Naive thymus-derived CD4-positive, alpha-beta T cell (primary cell): ENCODE measurements at regions not wholly inside any gene's neighbourhood (a gene's known extent, or its start where the extent isn't known, plus 50 kb on each side); places are given as distances from the start of the nearest gene placed in this dataset.

ENCODE experiments used
- ATAC-seq: fragments of 150-1000 bp; cut with Tn5 transposase; 2 replicates; pipeline ENCODE4 v1.10.0; 2021; ENCODE audit warnings: mild to moderate bottlenecking, moderate library complexity
- CTCF ChIA-PET: fragments of 350-600 bp; sonication (Branson Sonifier 250); formaldehyde crosslinking; loops from one replicate; lab custom pipeline; 2021; ENCODE audit warnings: antibody characterized with exemption; lab: Charles Lee
- POLR2A ChIA-PET: fragments of 350-600 bp; sonication (Branson Sonifier 250); formaldehyde crosslinking; loops from one replicate; lab custom pipeline; 2021; ENCODE audit warnings: antibody characterized with exemption, inconsistent platforms; lab: Charles Lee
- DNase-seq, 9 donors: peaks; one replicate each; pipeline versions ENCODE4 v3.0.0 to v3.0.0-alpha.2; 2020 to 2022; ENCODE audit warnings: mixed read lengths in 1 of 9
- H3K27ac ChIP-seq: one replicate; pipeline ENCODE4 v1.7.0; 2013; ENCODE audit warnings: mild to moderate bottlenecking, low read depth, low read length, moderate library complexity
- H3K27me3 ChIP-seq, 2 donors: one replicate each; pipeline ENCODE4 v1.7.0; 2013; ENCODE audit warnings: low read length in 2 of 2, mild to moderate bottlenecking in 2 of 2, moderate library complexity in 2 of 2; ENCODE audit not compliant: control insufficient read depth in 2 of 2, insufficient read depth in 2 of 2
- H3K36me3 ChIP-seq, 3 experiments: 1 replicate in 2 of 3; 2 replicates in 1 of 3; pipeline ENCODE4 v1.7.0; 2013; ENCODE audit warnings: low read length in 3 of 3, mild to moderate bottlenecking in 3 of 3, moderate library complexity in 1 of 3; ENCODE audit not compliant: insufficient read depth in 3 of 3, control insufficient read depth in 2 of 3
- H3K4me1 ChIP-seq, 2 donors: one replicate each; pipeline ENCODE4 v1.7.0; 2013; ENCODE audit warnings: low read length in 2 of 2, mild to moderate bottlenecking in 2 of 2, moderate library complexity in 1 of 2; ENCODE audit not compliant: control insufficient read depth in 2 of 2, insufficient read depth in 2 of 2
- H3K4me3 ChIP-seq: 2 replicates; pipeline ENCODE4 v1.7.0; 2013; ENCODE audit warnings: mild to moderate bottlenecking, low read length
- H3K9me3 ChIP-seq, 3 experiments: 1 replicate in 2 of 3; 2 replicates in 1 of 3; pipeline ENCODE4 v1.7.0; 2013; ENCODE audit warnings: low read length in 3 of 3; ENCODE audit not compliant: control insufficient read depth in 2 of 3
- H3K27ac Mint-ChIP-seq, 9 donors: one replicate each; pipeline ENCODE4 v1.8.0; 2020 to 2022; ENCODE audit warnings: mixed read lengths in 9 of 9, mild to moderate bottlenecking in 8 of 9, moderate library complexity in 5 of 9, inconsistent platforms in 2 of 9
- H3K27me3 Mint-ChIP-seq, 5 donors: one replicate each; pipeline ENCODE4 v1.8.0; 2021 to 2022; ENCODE audit warnings: mixed read lengths in 5 of 5, mild to moderate bottlenecking in 1 of 5
- H3K36me3 Mint-ChIP-seq, 5 donors: one replicate each; pipeline ENCODE4 v1.8.0; 2020 to 2022; ENCODE audit warnings: mixed read lengths in 5 of 5, mild to moderate bottlenecking in 3 of 5, inconsistent platforms in 1 of 5
- H3K4me1 Mint-ChIP-seq, 7 donors: one replicate each; pipeline ENCODE4 v1.8.0; 2020 to 2022; ENCODE audit warnings: mixed read lengths in 7 of 7, mild to moderate bottlenecking in 3 of 7, inconsistent platforms in 1 of 7
- H3K4me3 Mint-ChIP-seq, 10 donors: one replicate each; pipeline ENCODE4 v1.8.0; 2020 to 2022; ENCODE audit warnings: mild to moderate bottlenecking in 10 of 10, mixed read lengths in 10 of 10, moderate library complexity in 6 of 10, inconsistent platforms in 2 of 10
- H3K9me3 Mint-ChIP-seq, 11 donors: one replicate each; pipeline ENCODE4 v1.8.0; 2020 to 2022; ENCODE audit warnings: mixed read lengths in 11 of 11, mild to moderate bottlenecking in 4 of 11, inconsistent platforms in 1 of 11, moderate library complexity in 1 of 11
- intact Hi-C, 2 donors: fragments of 100-400 bp; cut with micrococcal nuclease; formaldehyde crosslinking; loops; one replicate each; pipeline ENCODE4 v1.15.1; 2023

GRCh38 chr11:44493930-44494329 lies 71.5 kb upstream of the CD82 start:
- H3K27ac ChIP-seq: no peak overlapping the region
- ChIA-PET POLR2A (no interaction called here), CTCF (interaction anchor here (1.0 kb wide), 1 partner anchor 42 kb away, joined by 4 read pairs; no protein-coding TSS in a partner anchor)
- H3K36me3 ChIP-seq: no peaks in the 10 kb centered on the region
- ATAC-seq (no peak), DNase-seq (no peak)
- no peaks in the 10 kb centered on the region for H3K27me3 ChIP-seq
- Mint-ChIP-seq H3K27ac (no peak overlapping the region), H3K36me3 (peaks cover 0 to 1% (median 0%) of the 10 kb centered on the region in 5 donors), H3K9me3 (peaks cover 0 to 1% (median 0%) of the 10 kb centered on the region in 11 donors), H3K4me3 (no peak overlapping the region), H3K27me3 (peaks cover 7 to 19% (median 11%) of the 10 kb centered on the region in 5 donors), H3K4me1 (no peaks in the 10 kb centered on the region)
- H3K9me3 ChIP-seq: no peaks in the 10 kb centered on the region
- no peaks in the 10 kb centered on the region for H3K4me1 ChIP-seq
- intact Hi-C loops: no loop called here
- H3K4me3 ChIP-seq: no peak overlapping the region

- no peaks in the 10 kb centered on the region for H3K27me3 ChIP-seq
Measured at GRCh38 chr11:44494785-44495184, 70.7 kb upstream of the CD82 start.

GRCh38 chr11:44496391-44496790 lies 69.1 kb upstream of the CD82 start:
- Histone ChIP-seq H3K27me3 (no peaks in the 10 kb centered on the region), H3K9me3 (no peaks in the 10 kb centered on the region), H3K27ac (no peak overlapping the region), H3K4me1 (no peaks in the 10 kb centered on the region), H3K4me3 (no peak overlapping the region), H3K36me3 (no peaks in the 10 kb centered on the region)
- peaks cover 0 to 2% (median 0%) of the 10 kb centered on the region in 11 donors for H3K9me3 Mint-ChIP-seq
- CTCF ChIA-PET: no interaction called here
- no peak overlapping the region for H3K4me3 Mint-ChIP-seq
- no peak overlapping the region for H3K27ac Mint-ChIP-seq
- intact Hi-C loops: no loop called here
- H3K27me3 Mint-ChIP-seq: peaks cover 0 to 22% (median 8%) of the 10 kb centered on the region in 5 donors
- no peak for ATAC-seq
- POLR2A ChIA-PET: no interaction called here
- no peaks in the 10 kb centered on the region for H3K4me1 Mint-ChIP-seq
- no peak for DNase-seq
- H3K36me3 Mint-ChIP-seq: no peaks in the 10 kb centered on the region

More at GRCh38 chr11:44494785-44495184, 70.7 kb upstream of the CD82 start:
- H3K9me3 ChIP-seq: no peaks in the 10 kb centered on the region
- CTCF ChIA-PET: no interaction called here
- Mint-ChIP-seq H3K4me3 (no peak overlapping the region), H3K9me3 (peaks cover 0 to 2% (median 0%) of the 10 kb centered on the region in 11 donors), H3K36me3 (no peaks in the 10 kb centered on the region), H3K4me1 (no peaks in the 10 kb centered on the region), H3K27me3 (peaks cover 4 to 19% (median 11%) of the 10 kb centered on the region in 5 donors), H3K27ac (no peak overlapping the region)
- intact Hi-C loops: no loop called here
- H3K27ac ChIP-seq: no peak overlapping the region
- DNase-seq (no peak), ATAC-seq (no peak)
- H3K4me3 ChIP-seq: no peak overlapping the region
- POLR2A ChIA-PET: no interaction called here
- H3K4me1 ChIP-seq: no peaks in the 10 kb centered on the region
- H3K36me3 ChIP-seq: no peaks in the 10 kb centered on the region

- Histone ChIP-seq H3K4me3 (no peak overlapping the region), H3K27me3 (no peaks in the 10 kb centered on the region), H3K9me3 (no peaks in the 10 kb centered on the region), H3K27ac (no peak overlapping the region), H3K36me3 (no peaks in the 10 kb centered on the region), H3K4me1 (no peaks in the 10 kb centered on the region)
- ATAC-seq (no peak), DNase-seq (no peak)
- intact Hi-C loops: no loop called here
- Mint-ChIP-seq H3K27ac (no peak overlapping the region), H3K27me3 (peaks cover 0 to 18% (median 6%) of the 10 kb centered on the region in 5 donors), H3K4me1 (no peaks in the 10 kb centered on the region), H3K9me3 (peaks cover 0 to 2% (median 0%) of the 10 kb centered on the region in 11 donors), H3K36me3 (no peaks in the 10 kb centered on the region), H3K4me3 (no peak overlapping the region)
- ChIA-PET POLR2A (no interaction called here), CTCF (no interaction called here)
Measured at GRCh38 chr11:44498089-44498871, 67.2 kb upstream of the CD82 start.

DNA sequence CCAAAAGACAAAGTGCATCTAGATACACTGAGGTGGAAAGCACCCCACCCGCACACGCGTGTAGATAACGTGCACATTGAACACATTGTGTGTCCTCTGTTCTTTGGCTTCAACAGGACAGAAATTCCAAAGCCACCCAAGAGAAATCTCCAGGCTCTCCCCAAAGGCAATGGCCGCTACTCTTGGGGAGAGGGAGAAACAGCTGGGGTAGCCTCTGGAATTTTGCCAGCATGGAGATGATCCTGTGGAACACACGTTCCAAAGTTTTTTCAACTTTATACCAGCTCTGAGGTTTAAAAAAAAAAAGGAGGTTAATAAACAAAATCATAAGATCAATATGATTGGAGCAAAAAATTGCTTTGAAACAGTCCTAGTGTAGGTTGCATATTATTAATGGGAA lies 63.0 kb upstream of the CD82 start:
- DNase-seq: no peak
- Histone ChIP-seq H3K27ac (no peak overlapping the region), H3K9me3 (no peaks in the 10 kb centered on the region), H3K4me3 (no peak overlapping the region), H3K27me3 (no peaks in the 10 kb centered on the region), H3K36me3 (no peaks in the 10 kb centered on the region), H3K4me1 (no peaks in the 10 kb centered on the region)
- no peak for ATAC-seq
- Mint-ChIP-seq H3K36me3 (peaks cover 0 to 6% (median 5%) of the 10 kb centered on the region in 5 donors), H3K27ac (no peak overlapping the region), H3K4me3 (no peak overlapping the region), H3K9me3 (peaks cover 0 to 7% (median 4%) of the 10 kb centered on the region in 11 donors), H3K27me3 (peaks cover 3 to 11% (median 6%) of the 10 kb centered on the region in 5 donors), H3K4me1 (no peaks in the 10 kb centered on the region)
- CTCF ChIA-PET: interaction anchor here (0.5 kb wide), 1 partner anchor 115 kb away, joined by 4 read pairs; no protein-coding TSS in a partner anchor
- intact Hi-C loops: no loop called here
- POLR2A ChIA-PET: no interaction called here

GRCh38 chr11:44505581-44506054 lies 59.8 kb upstream of the CD82 start:
- Mint-ChIP-seq H3K27me3 (peaks cover 0 to 12% (median 7%) of the 10 kb centered on the region in 5 donors), H3K4me1 (no peaks in the 10 kb centered on the region), H3K27ac (no peak overlapping the region), H3K9me3 (peaks cover 0 to 13% (median 4%) of the 10 kb centered on the region in 11 donors), H3K4me3 (no peak overlapping the region), H3K36me3 (peaks cover 0 to 6% (median 5%) of the 10 kb centered on the region in 5 donors)
- intact Hi-C loops: no loop called here
- ChIA-PET CTCF (no interaction called here), POLR2A (interaction anchor here (0.6 kb wide), 1 partner anchor 463 kb away, joined by 3 read pairs; no protein-coding TSS in a partner anchor)
- ATAC-seq (no peak), DNase-seq (no peak)
- H3K27ac ChIP-seq: no peak overlapping the region
- no peaks in the 10 kb centered on the region for H3K4me1 ChIP-seq
- H3K9me3 ChIP-seq: no peaks in the 10 kb centered on the region
- no peaks in the 10 kb centered on the region for H3K27me3 ChIP-seq
- no peak overlapping the region for H3K4me3 ChIP-seq
- no peaks in the 10 kb centered on the region for H3K36me3 ChIP-seq
